ENCODE measurements at regions not wholly inside any gene's neighbourhood (a gene's known extent, or its start where the extent isn't known, plus 50 kb on each side); places are given as distances from the start of the nearest gene placed in this dataset.
A peak's percentile ranks its signal among the peaks of the same experiment; 100 is the strongest.

DNA sequence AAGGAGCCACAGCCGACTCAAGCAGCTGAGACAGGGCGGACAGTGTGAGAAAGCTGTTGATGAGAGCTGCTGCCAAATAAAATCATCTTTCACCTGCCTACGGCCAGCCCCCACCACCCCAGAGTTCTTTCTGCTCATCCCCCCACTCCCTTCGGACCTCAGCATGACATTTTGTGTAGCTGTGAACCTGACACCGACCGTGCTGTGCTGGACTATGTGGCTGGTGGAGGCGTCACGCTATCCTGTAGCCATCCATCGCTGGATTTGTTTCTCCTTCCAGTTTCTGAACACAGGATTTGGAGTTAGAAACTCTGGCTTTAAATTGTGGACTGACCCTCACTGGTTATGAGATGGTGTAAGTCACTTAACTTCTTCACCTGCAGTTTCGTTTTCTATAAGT, 317.3 kb downstream of the DCDC2C start:
- H3K4me3 Mint-ChIP-seq (ENCODE audit: unreplicated experiment), result no peak overlapping the region
- H3K36me3 Mint-ChIP-seq (ENCODE audit: low read depth), result no peaks in the 10 kb centered on the region
- H3K4me1 Mint-ChIP-seq (ENCODE audit: low read depth), result peaks cover 7% of the 10 kb centered on the region
- no peaks in the 10 kb centered on the region for H3K27me3 Mint-ChIP-seq (ENCODE audit: low read depth)
- no peak for DNase-seq (ENCODE audit: low spot score)
- no peak for TF ChIP-seq CTCF (IDR thresholded peaks at IDR 0.05)
- H3K27ac Mint-ChIP-seq (ENCODE audit: unreplicated experiment), result no peak overlapping the region
- peaks cover 27% of the 10 kb centered on the region for H3K9me3 Mint-ChIP-seq (ENCODE audit: low read depth)

- Mint-ChIP-seq H3K36me3 (ENCODE audit: low read depth) (no peaks in the 10 kb centered on the region), H3K4me3 (ENCODE audit: unreplicated experiment) (no peak overlapping the region)
Measured at GRCh38 chr2:4024605-4025004, 321.2 kb downstream of the DCDC2C start.

GRCh38 chr2:4029081-4029480, 325.7 kb downstream of the DCDC2C start:
- no peak for TF ChIP-seq CTCF (IDR thresholded peaks at IDR 0.05)
- peaks cover 3% of the 10 kb centered on the region for H3K9me3 Mint-ChIP-seq (ENCODE audit: low read depth)
- H3K36me3 Mint-ChIP-seq (ENCODE audit: low read depth), result peaks cover 2% of the 10 kb centered on the region
- H3K4me1 Mint-ChIP-seq (ENCODE audit: low read depth), result peaks cover 2% of the 10 kb centered on the region
- no peak for DNase-seq (ENCODE audit: low spot score)
- no peak overlapping the region for H3K4me3 Mint-ChIP-seq (ENCODE audit: unreplicated experiment)
- H3K27me3 Mint-ChIP-seq (ENCODE audit: low read depth), result no peaks in the 10 kb centered on the region
- H3K27ac Mint-ChIP-seq (ENCODE audit: unreplicated experiment), result no peak overlapping the region

More at GRCh38 chr2:4024605-4025004, 321.2 kb downstream of the DCDC2C start:
- Mint-ChIP-seq H3K27me3 (ENCODE audit: low read depth) (no peaks in the 10 kb centered on the region), H3K27ac (ENCODE audit: unreplicated experiment) (no peak overlapping the region), H3K9me3 (ENCODE audit: low read depth) (no peaks in the 10 kb centered on the region), H3K4me1 (ENCODE audit: low read depth) (peaks cover 7% of the 10 kb centered on the region)
- no peak for TF ChIP-seq CTCF (IDR thresholded peaks at IDR 0.05)
- DNase-seq (ENCODE audit: low spot score), result no peak

DNA sequence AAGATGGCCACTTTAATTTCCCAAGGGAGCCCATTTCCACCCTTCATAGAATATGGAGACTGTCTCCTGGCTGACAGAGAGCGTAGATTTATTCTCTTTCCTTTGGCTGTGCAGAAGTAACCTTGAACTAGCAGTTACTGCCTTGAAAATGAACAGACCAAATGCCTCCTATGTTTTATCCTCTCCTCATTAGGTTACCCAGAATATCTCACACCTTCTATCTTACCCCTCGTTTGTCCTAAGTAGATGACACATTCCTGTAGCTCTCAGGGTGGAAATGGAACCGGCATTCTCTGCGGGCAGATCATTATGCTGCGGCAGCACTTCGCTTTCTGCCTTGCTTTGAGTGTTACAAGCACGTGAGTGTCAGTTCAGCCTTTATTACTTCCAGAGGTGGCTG, 336.5 kb downstream of the DCDC2C start:
- no peak overlapping the region for H3K4me3 Mint-ChIP-seq (ENCODE audit: unreplicated experiment)
- H3K9me3 Mint-ChIP-seq (ENCODE audit: low read depth), result peaks cover 8% of the 10 kb centered on the region
- TF ChIP-seq CTCF (IDR thresholded peaks at IDR 0.05), result no peak
- peaks cover 4% of the 10 kb centered on the region for H3K36me3 Mint-ChIP-seq (ENCODE audit: low read depth)
- no peak for DNase-seq (ENCODE audit: low spot score)
- H3K4me1 Mint-ChIP-seq (ENCODE audit: low read depth), result no peaks in the 10 kb centered on the region
- no peaks in the 10 kb centered on the region for H3K27me3 Mint-ChIP-seq (ENCODE audit: low read depth)
- H3K27ac Mint-ChIP-seq (ENCODE audit: unreplicated experiment), result no peak overlapping the region

DNA sequence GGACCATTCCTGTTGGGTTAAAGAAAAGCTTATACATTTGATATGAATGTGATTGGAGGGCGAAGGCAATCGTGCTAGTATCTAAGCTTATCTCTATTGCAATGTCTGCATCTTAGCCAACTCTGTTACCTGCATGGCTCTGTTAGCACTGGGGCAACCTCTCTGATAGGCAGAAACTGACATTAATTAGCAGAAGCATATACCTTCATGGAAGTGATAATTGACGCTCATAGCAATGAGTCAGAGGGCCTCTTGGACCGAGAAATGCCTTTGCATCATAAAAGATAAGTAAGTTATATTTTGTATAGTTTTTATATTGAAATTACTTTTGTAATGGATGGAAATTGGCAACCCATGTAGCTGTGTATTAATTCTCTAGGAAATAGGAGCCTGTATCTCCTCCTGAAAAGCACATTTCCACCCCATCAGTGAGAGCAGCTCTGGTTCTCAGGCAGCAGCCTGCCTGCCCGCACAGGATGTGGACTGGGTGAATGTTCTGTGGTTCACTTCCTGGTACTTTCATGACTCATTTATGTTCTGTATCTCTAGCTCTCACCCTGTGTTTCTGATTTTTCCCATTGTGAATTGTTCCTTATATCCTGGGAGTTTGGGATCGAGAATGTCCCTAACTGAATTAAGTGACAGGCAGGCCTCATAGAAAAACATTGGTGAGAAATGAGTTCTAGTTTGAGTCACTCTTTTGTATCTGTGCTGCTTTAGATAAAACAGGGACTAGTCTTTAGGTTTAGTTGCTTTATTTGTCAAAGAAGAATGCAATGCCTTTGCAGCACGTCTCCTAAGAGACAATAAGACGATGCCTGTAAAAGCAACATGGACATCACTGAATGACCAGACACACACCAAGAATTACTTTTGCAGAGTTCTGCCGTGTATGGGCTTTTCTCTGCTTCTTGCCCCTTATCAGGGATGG, 344.9 kb downstream of the DCDC2C start:
- peaks cover 1% of the 10 kb centered on the region for H3K36me3 Mint-ChIP-seq (ENCODE audit: low read depth)
- no peaks in the 10 kb centered on the region for H3K27me3 Mint-ChIP-seq (ENCODE audit: low read depth)
- H3K27ac Mint-ChIP-seq (ENCODE audit: unreplicated experiment), result peak overlapping the region; percentile 38
- H3K4me1 Mint-ChIP-seq (ENCODE audit: low read depth), result peaks cover 19% of the 10 kb centered on the region
- TF ChIP-seq CTCF (IDR thresholded peaks at IDR 0.05), result no peak
- peaks cover 3% of the 10 kb centered on the region for H3K9me3 Mint-ChIP-seq (ENCODE audit: low read depth)
- DNase-seq (ENCODE audit: low spot score), result no peak
- no peak overlapping the region for H3K4me3 Mint-ChIP-seq (ENCODE audit: unreplicated experiment)
